Trophoblast cell (in vitro differentiated cells and primary cell): ENCODE measurements at regions not wholly inside any gene's neighbourhood (a gene's known extent, or its start where the extent isn't known, plus 50 kb on each side); places are given as distances from the start of the nearest gene placed in this dataset.
A peak's percentile ranks its signal among the peaks of the same experiment; 100 is the strongest.

Experiments
- DNase-seq, 2 donors: peaks; one replicate each; pipeline ENCODE4 v3.0.0-alpha.2; 2016
- H2AFZ ChIP-seq: 2 replicates; pipeline ENCODE4 v1.6.1; 2013; ENCODE audit warnings: low read length, moderate library complexity, mild to moderate bottlenecking; ENCODE audit not compliant: insufficient read depth, poor library complexity
- H2AK5ac ChIP-seq: 2 replicates; pipeline ENCODE4 v1.6.1; 2013; ENCODE audit warnings: mild to moderate bottlenecking, low read length
- H2BK120ac ChIP-seq: 2 replicates; pipeline ENCODE4 v1.6.1; 2013; ENCODE audit warnings: low read length, mild to moderate bottlenecking, moderate library complexity; ENCODE audit not compliant: insufficient read depth, poor library complexity
- H2BK12ac ChIP-seq: 2 replicates; pipeline ENCODE4 v1.6.1; 2013; ENCODE audit warnings: mild to moderate bottlenecking, low read length, moderate library complexity
- H2BK5ac ChIP-seq: 2 replicates; pipeline ENCODE4 v1.6.1; 2013; ENCODE audit warnings: low read length, low read depth, moderate library complexity, mild to moderate bottlenecking; ENCODE audit not compliant: poor library complexity
- H3K14ac ChIP-seq: 2 replicates; pipeline ENCODE4 v1.6.1; 2013; ENCODE audit warnings: mild to moderate bottlenecking, low read length
- H3K18ac ChIP-seq: 2 replicates; pipeline ENCODE4 v1.6.1; 2013; ENCODE audit warnings: mild to moderate bottlenecking, low read length
- H3K23ac ChIP-seq: 2 replicates; pipeline ENCODE4 v1.6.1; 2013; ENCODE audit warnings: low read length
- H3K27ac ChIP-seq: 2 replicates; pipeline ENCODE4 v1.5.1; 2013; ENCODE audit warnings: low read depth, mild to moderate bottlenecking, inconsistent platforms, low read length, moderate library complexity
- H3K27me3 ChIP-seq: 2 replicates; pipeline ENCODE4 v1.6.1; 2013; ENCODE audit warnings: inconsistent platforms, mild to moderate bottlenecking, low read length, moderate library complexity; ENCODE audit not compliant: insufficient read depth
- H3K36me3 ChIP-seq, 2 experiments: 1 replicate in 1 of 2; 2 replicates in 1 of 2; pipeline ENCODE4 v1.6.1; 2013; ENCODE audit warnings: low read length in 2 of 2, mild to moderate bottlenecking in 2 of 2, moderate library complexity in 1 of 2; ENCODE audit not compliant: insufficient read depth in 2 of 2, control insufficient read depth in 1 of 2
- H3K4ac ChIP-seq: 2 replicates; pipeline ENCODE4 v1.6.1; 2013; ENCODE audit warnings: low read depth, mild to moderate bottlenecking, low read length, moderate library complexity
- H3K4me1 ChIP-seq, 2 experiments: 1 replicate in 1 of 2; 2 replicates in 1 of 2; pipeline ENCODE4 v1.6.1; 2013; ENCODE audit warnings: low read length in 2 of 2, mild to moderate bottlenecking in 2 of 2, moderate library complexity in 1 of 2; ENCODE audit not compliant: insufficient read depth in 2 of 2, control insufficient read depth in 1 of 2
- H3K4me2 ChIP-seq: 2 replicates; pipeline ENCODE4 v1.6.1; 2013; ENCODE audit warnings: inconsistent platforms, mild to moderate bottlenecking, low read length, moderate library complexity
- H3K4me3 ChIP-seq: 2 replicates; pipeline ENCODE4 v1.5.1; 2013; ENCODE audit warnings: mild to moderate bottlenecking, low read depth, low read length, inconsistent platforms
- H3K79me1 ChIP-seq: one replicate; pipeline ENCODE4 v1.6.1; 2013; ENCODE audit warnings: low read length
- H3K79me2 ChIP-seq: 2 replicates; pipeline ENCODE4 v1.6.1; 2013; ENCODE audit warnings: low read length, mild to moderate bottlenecking; ENCODE audit not compliant: control insufficient read depth, insufficient read depth, poor library complexity
- H3K9ac ChIP-seq: 2 replicates; pipeline ENCODE4 v1.6.1; 2013; ENCODE audit warnings: mild to moderate bottlenecking, low read length
- H3K9me3 ChIP-seq: 2 replicates; pipeline ENCODE4 v1.6.1; 2013; ENCODE audit warnings: low read depth, mild to moderate bottlenecking, control low read depth, inconsistent platforms, low read length; ENCODE audit not compliant: insufficient read depth
- H4K12ac ChIP-seq: 2 replicates; pipeline ENCODE4 v1.6.1; 2013; ENCODE audit warnings: low read depth, mild to moderate bottlenecking, low read length, moderate library complexity
- H4K8ac ChIP-seq: 2 replicates; pipeline ENCODE4 v1.6.1; 2013; ENCODE audit warnings: low read depth, mild to moderate bottlenecking, low read length, moderate library complexity
- H4K91ac ChIP-seq: one replicate; pipeline ENCODE4 v1.6.1; 2013; ENCODE audit warnings: low read depth, mild to moderate bottlenecking, low read length, moderate library complexity
- WGBS: extraction: QIAGEN DNeasy Blood & Tissue Kit; methylation state at CpG from one replicate; pipeline ENCODE4 v1.1.7; 2013; ENCODE audit warnings: missing lambda C conversion rate; ENCODE audit not compliant: insufficient read length, insufficient coverage; ENCODE audit errors: extremely low coverage; 5-methylcytosine and 5-hydroxymethylcytosine counted together

DNA sequence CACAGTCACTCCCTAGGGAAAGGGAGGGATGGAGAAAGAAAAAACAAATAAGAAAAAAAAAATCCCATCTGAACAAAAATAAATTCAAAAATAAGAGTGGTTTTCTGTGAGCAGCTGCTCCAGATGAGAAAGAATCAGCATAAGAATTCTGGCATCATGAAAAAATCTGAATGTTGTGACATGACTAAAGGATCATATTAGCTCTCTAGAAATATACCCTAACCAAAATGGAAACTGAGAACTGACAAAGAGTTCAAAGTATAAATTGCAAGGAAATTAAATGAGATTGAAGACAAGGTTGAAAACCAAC lies 579.0 kb downstream of the UQCRFS1 start:
- Histone ChIP-seq H3K9me3 (no peaks in the 10 kb centered on the region), H4K12ac (no peak overlapping the region), H2BK5ac (no peak overlapping the region), H3K79me2 (no peaks in the 10 kb centered on the region), H3K27ac (no peak overlapping the region), H3K79me1 (no peaks in the 10 kb centered on the region), H2BK12ac (no peak overlapping the region), H2BK120ac (no peak overlapping the region), H3K4me1 (peaks cover 0 to 3% of the 10 kb centered on the region in 2 experiments), H3K23ac (no peak overlapping the region), H2AK5ac (no peak overlapping the region), H2AFZ (no peak overlapping the region), H3K18ac (no peak overlapping the region), H3K4me3 (no peak overlapping the region), H4K91ac (no peak overlapping the region), H3K36me3 (peaks cover 0 to 2% of the 10 kb centered on the region in 2 experiments), H4K8ac (no peak overlapping the region), H3K27me3 (no peaks in the 10 kb centered on the region), H3K14ac (no peak overlapping the region), H3K9ac (no peak overlapping the region), H3K4ac (no peak overlapping the region), H3K4me2 (no peak overlapping the region)
- no peak for DNase-seq

DNA sequence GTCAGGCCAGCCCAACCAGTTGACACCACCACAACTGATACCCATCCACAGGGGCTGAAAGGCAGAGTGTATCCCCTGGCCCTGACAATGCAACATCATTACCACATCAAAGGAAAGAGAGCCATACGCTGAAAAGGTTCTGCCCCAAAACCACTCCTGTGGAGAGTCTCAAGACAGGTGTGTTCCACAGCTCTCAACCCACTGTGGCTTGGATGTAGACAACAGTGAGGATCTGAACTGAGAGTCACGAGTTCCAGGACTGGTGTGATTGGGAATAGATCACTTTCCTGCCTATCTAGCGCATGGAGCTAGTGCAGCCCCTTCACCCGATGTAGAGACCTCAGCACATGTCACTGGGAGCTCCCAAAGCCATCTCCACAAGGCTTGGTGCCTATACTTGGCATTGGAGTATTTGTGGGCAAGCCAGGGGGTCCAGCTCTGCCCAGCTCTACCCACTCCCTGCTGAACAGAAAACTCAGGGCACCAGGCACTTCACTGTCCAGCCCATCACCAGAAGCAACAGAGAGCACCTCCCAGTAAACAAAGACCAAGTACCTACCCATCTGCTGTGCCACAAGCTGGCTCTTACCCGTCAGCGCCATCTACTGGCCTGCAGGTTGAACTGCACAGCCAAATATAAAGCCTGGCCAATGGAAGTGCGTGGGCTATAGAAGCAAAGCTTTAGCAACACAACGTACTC lies 579.5 kb downstream of the UQCRFS1 start:
- Histone ChIP-seq H3K79me1 (no peaks in the 10 kb centered on the region), H3K4me3 (no peak overlapping the region), H3K79me2 (no peaks in the 10 kb centered on the region), H4K91ac (peak overlapping the region; percentile 42), H2BK5ac (no peak overlapping the region), H3K4me2 (no peak overlapping the region), H3K36me3 (peaks cover 0 to 2% of the 10 kb centered on the region in 2 experiments), H4K8ac (peak overlapping the region; percentile 3), H2BK12ac (no peak overlapping the region), H3K23ac (no peak overlapping the region), H3K27ac (no peak overlapping the region), H3K9me3 (no peaks in the 10 kb centered on the region), H2AK5ac (peak overlapping the region; percentile 47), H4K12ac (no peak overlapping the region), H3K14ac (no peak overlapping the region), H3K4me1 (peaks cover 0 to 3% of the 10 kb centered on the region in 2 experiments), H3K4ac (no peak overlapping the region), H2BK120ac (no peak overlapping the region), H2AFZ (no peak overlapping the region), H3K18ac (no peak overlapping the region), H3K9ac (no peak overlapping the region), H3K27me3 (no peaks in the 10 kb centered on the region)
- DNase-seq = peak; percentile 11 to 71
- WGBS = no CpG with 5 or more reads among the region's 8 CpGs

GRCh38 chr19:28632371-28633080 lies 580.4 kb downstream of the UQCRFS1 start:
- WGBS = no CpG with 5 or more reads among the region's 7 CpGs
- Histone ChIP-seq H3K4me2 (no peak overlapping the region), H2BK120ac (no peak overlapping the region), H2AFZ (no peak overlapping the region), H2AK5ac (peak overlapping the region; percentile 33), H3K4me3 (no peak overlapping the region), H3K23ac (no peak overlapping the region), H3K79me2 (no peaks in the 10 kb centered on the region), H3K18ac (no peak overlapping the region), H3K4ac (no peak overlapping the region), H3K79me1 (no peaks in the 10 kb centered on the region), H3K27ac (no peak overlapping the region), H3K4me1 (peaks cover 0 to 3% of the 10 kb centered on the region in 2 experiments), H3K9me3 (no peaks in the 10 kb centered on the region), H3K9ac (no peak overlapping the region), H3K27me3 (no peaks in the 10 kb centered on the region), H2BK5ac (no peak overlapping the region), H3K36me3 (peaks cover 0 to 2% of the 10 kb centered on the region in 2 experiments), H4K12ac (no peak overlapping the region), H3K14ac (no peak overlapping the region), H2BK12ac (no peak overlapping the region), H4K8ac (peak overlapping the region; percentile 2), H4K91ac (no peak overlapping the region)
- no peak for DNase-seq

- Histone ChIP-seq H3K27me3 (no peaks in the 10 kb centered on the region), H3K9me3 (no peaks in the 10 kb centered on the region), H4K12ac (no peak overlapping the region), H3K14ac (no peak overlapping the region), H3K36me3 (peaks cover 0 to 2% of the 10 kb centered on the region in 2 experiments), H3K79me2 (no peaks in the 10 kb centered on the region), H3K4me1 (peaks cover 0 to 3% of the 10 kb centered on the region in 2 experiments), H3K23ac (no peak overlapping the region), H4K91ac (no peak overlapping the region), H3K4ac (no peak overlapping the region), H3K4me3 (no peak overlapping the region), H2BK5ac (no peak overlapping the region), H3K18ac (no peak overlapping the region), H4K8ac (no peak overlapping the region), H2BK12ac (peak overlapping the region; percentile 38), H2AFZ (no peak overlapping the region), H2AK5ac (no peak overlapping the region), H3K4me2 (no peak overlapping the region), H2BK120ac (no peak overlapping the region), H3K9ac (no peak overlapping the region), H3K79me1 (no peaks in the 10 kb centered on the region), H3K27ac (no peak overlapping the region)
- WGBS = no CpG with 5 or more reads among the region's 6 CpGs
- DNase-seq = no peak
Measured at GRCh38 chr19:28631961-28632360, 581.0 kb downstream of the UQCRFS1 start.
